ENCODE measurements at regions not wholly inside any gene's neighbourhood (a gene's known extent, or its start where the extent isn't known, plus 50 kb on each side); places are given as distances from the start of the nearest gene placed in this dataset.

DNA sequence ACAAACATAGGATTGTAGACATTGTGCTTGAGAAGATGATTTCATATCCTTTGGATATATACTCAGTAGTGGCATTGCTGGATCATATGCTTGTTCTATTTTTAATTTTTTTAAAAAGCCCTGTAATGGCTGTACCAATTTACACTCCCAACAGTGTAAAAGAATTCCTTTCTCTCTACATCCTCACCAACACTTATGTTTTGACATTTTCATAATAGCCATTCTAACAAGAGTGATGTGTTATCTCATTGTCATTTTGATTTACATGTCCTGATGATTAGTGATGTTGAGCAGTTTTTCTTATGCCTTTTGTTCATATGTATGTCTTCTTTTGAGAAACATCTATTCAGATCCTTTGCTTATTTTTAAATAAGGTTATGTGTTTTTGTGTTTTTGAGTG, 1039.2 kb upstream of the GOT2 start:
- in situ Hi-C loops (cut with HindIII; ENCODE audit: extremely low pct_ligation_motif_present, low pct_unique_long_range_greater_than_20kb) (no loop called here), intact Hi-C loops (cut with micrococcal nuclease; ENCODE audit: unreplicated experiment) (no loop called here)
- Histone ChIP-seq H3K4me3 (replicated peaks in 1 of 3; ENCODE audit: insufficient read depth in 1 of 3, low read depth in 2 of 3, low read length in 3 of 3) (no peak overlapping the region), H3K27me3 (ENCODE audit: control insufficient read depth in 1 of 2, insufficient read depth in 2 of 2, low read length in 2 of 2) (no peaks in the 10 kb centered on the region), H3K79me2 (ENCODE audit: insufficient read depth, low read length) (no peaks in the 10 kb centered on the region), H3K9ac (ENCODE audit: insufficient read depth, low read depth, low read length) (no peak overlapping the region), H3K9me3 (ENCODE audit: low read length) (peaks cover 65% of the 10 kb centered on the region), H3K4me1 (ENCODE audit: insufficient read depth, low read length) (no peaks in the 10 kb centered on the region), H3K4me2 (ENCODE audit: low read depth, low read length) (no peak overlapping the region), H3K36me3 (replicated peaks in 1 of 2; ENCODE audit: control insufficient read depth in 1 of 2, insufficient read depth in 2 of 2, low read length in 2 of 2) (no peaks in the 10 kb centered on the region), H4K20me1 (ENCODE audit: insufficient read depth, low read length) (no peaks in the 10 kb centered on the region), H3K27ac (ENCODE audit: extremely low read length, insufficient read depth, low read length) (no peak overlapping the region), H2AFZ (ENCODE audit: low read length) (no peak overlapping the region)
- CTCF ChIA-PET (ENCODE audit: low intra/inter-chr PET ratio, low total read pairs): no interaction called here
- no peak for DNase-seq (ENCODE audit: low spot score)
- ATAC-seq: no peak
- no peak for FAIRE-seq
- TF ChIP-seq ONECUT2 (CRISPR knock-in tag; IDR thresholded peaks at IDR 0.05): no peak
- TF ChIP-seq EHMT2 (IDR thresholded peaks at IDR 0.05; ENCODE audit: borderline replicate concordance, low read depth, low read length): no peak
- TF ChIP-seq HNF4G (IDR thresholded peaks at IDR 0.05; ENCODE audit: borderline replicate concordance, low read depth, low read length): no peak
- TF ChIP-seq HNF4G (CRISPR knock-in tag; IDR thresholded peaks at IDR 0.05; ENCODE audit: borderline replicate concordance, low read depth): no peak
- no peak for TF ChIP-seq NFRKB (IDR thresholded peaks at IDR 0.05)
- no peak for TF ChIP-seq GLI4 (CRISPR knock-in tag; IDR thresholded peaks at IDR 0.05; ENCODE audit: borderline replicate concordance)
- no peak for TF ChIP-seq FOXA3 (CRISPR knock-in tag; IDR thresholded peaks at IDR 0.05)
- no peak for TF ChIP-seq ZNF335 (CRISPR knock-in tag; IDR thresholded peaks at IDR 0.05)
- TF ChIP-seq, protein P1, sequence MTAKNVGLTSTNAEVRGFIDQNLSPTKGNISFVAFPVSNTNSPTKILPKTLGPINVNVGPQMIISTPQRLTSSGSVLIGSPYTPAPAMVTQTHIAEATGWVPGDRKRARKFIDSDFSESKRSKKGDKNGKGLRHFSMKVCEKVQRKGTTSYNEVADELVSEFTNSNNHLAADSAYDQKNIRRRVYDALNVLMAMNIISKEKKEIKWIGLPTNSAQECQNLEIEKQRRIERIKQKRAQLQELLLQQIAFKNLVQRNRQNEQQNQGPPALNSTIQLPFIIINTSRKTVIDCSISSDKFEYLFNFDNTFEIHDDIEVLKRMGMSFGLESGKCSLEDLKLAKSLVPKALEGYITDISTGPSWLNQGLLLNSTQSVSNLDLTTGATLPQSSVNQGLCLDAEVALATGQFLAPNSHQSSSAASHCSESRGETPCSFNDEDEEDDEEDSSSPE (CRISPR knock-in tag; IDR thresholded peaks at IDR 0.05): no peak
- TF ChIP-seq TAF1 (CRISPR knock-in tag; IDR thresholded peaks at IDR 0.05): no peak
- no peak for TF ChIP-seq ZNF274 (CRISPR knock-in tag; IDR thresholded peaks at IDR 0.05)
- no peak for TF ChIP-seq ZNF512 (CRISPR knock-in tag; IDR thresholded peaks at IDR 0.05)
- no peak for TF ChIP-seq HOXA5 (CRISPR knock-in tag; IDR thresholded peaks at IDR 0.05)
- TF ChIP-seq ARNT (IDR thresholded peaks at IDR 0.05): no peak
- TF ChIP-seq KDM4B (CRISPR knock-in tag; IDR thresholded peaks at IDR 0.05): no peak
- POLR2A ChIA-PET: no interaction called here
- BruUV-seq (replicated peaks): no TSS peak

Data from HepG2 (cell line).